ENCODE measurements at regions not wholly inside any gene's neighbourhood (a gene's known extent, or its start where the extent isn't known, plus 50 kb on each side); places are given as distances from the start of the nearest gene placed in this dataset.

DNA sequence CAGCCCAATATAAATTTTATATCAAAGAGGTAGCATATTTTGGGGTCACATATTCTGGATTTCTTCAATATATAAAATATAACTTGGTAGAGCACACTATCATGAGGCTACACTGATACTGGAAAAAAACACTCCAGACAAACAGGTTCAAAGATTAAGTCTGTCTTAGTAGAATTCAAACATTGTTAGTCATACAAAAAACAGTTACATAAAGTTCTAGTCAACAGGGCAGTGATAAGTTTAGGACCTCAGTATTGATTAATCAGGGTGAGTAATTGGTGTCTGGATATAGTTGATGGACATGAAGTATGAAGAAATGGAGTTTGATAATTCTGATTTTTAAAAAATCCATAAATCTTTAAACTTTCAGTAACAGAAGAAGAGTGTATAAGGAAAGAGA, 1291.3 kb downstream of the FSTL5 start:
- Mint-ChIP-seq H3K9me3 (peaks cover 44% of the 10 kb centered on the region), H3K27me3 (ENCODE audit: insufficient read depth) (peaks cover 2% of the 10 kb centered on the region; the same call in 1 of the 2 replicates), H3K4me3 (no peak overlapping the region), H3K4me1 (ENCODE audit: low read depth) (no peaks in the 10 kb centered on the region), H3K27ac (no peak overlapping the region), H3K36me3 (ENCODE audit: low read depth) (no peaks in the 10 kb centered on the region)
- no peak for DNase-seq
- TF ChIP-seq, protein P1, sequence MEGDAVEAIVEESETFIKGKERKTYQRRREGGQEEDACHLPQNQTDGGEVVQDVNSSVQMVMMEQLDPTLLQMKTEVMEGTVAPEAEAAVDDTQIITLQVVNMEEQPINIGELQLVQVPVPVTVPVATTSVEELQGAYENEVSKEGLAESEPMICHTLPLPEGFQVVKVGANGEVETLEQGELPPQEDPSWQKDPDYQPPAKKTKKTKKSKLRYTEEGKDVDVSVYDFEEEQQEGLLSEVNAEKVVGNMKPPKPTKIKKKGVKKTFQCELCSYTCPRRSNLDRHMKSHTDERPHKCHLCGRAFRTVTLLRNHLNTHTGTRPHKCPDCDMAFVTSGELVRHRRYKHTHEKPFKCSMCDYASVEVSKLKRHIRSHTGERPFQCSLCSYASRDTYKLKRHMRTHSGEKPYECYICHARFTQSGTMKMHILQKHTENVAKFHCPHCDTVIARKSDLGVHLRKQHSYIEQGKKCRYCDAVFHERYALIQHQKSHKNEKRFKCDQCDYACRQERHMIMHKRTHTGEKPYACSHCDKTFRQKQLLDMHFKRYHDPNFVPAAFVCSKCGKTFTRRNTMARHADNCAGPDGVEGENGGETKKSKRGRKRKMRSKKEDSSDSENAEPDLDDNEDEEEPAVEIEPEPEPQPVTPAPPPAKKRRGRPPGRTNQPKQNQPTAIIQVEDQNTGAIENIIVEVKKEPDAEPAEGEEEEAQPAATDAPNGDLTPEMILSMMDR (IDR thresholded peaks at IDR 0.05) = no peak

DNA sequence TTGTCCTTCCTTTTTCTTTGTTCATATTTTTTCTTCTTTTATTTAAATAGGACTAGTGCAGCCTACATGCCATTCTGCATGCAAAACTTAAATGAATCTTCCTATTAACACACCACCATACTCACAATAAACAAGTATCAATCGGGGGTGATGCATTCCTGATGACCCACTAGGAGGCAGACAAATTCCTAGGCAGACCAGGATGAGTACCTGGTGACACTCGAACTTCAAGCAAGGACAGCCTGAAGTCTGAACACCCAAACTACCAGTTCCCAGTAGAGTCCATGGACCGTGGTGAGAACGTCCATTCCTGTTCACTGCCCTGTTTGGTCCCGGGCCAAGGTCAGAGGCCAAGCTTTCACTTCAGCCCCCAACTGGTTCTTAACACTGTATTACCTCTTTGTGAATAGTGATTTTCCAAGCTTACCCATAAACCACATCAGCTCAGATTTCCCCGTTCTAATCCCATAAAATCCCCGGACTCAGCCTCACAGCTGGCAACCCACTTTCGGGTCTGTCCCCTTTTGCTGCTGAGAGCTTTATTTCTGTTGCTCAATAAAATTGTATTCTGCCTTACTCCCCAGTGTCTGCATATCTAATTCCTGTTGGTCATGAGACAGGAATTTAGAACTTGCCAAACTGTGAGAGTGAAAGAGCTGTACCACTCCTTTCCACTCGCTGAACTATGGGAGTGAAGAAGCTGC, 1286.6 kb downstream of the FSTL5 start:
- Mint-ChIP-seq H3K36me3 (ENCODE audit: low read depth) (no peaks in the 10 kb centered on the region; the same call in 1 of the 2 replicates), H3K27me3 (ENCODE audit: insufficient read depth) (peaks cover 2% of the 10 kb centered on the region; the same call in 1 of the 2 replicates), H3K4me1 (ENCODE audit: low read depth) (no peaks in the 10 kb centered on the region), H3K9me3 (peaks cover 44% of the 10 kb centered on the region), H3K4me3 (no peak overlapping the region), H3K27ac (no peak overlapping the region)
- TF ChIP-seq, protein P1 (IDR thresholded peaks at IDR 0.05) = no peak
- DNase-seq = no peak

DNA sequence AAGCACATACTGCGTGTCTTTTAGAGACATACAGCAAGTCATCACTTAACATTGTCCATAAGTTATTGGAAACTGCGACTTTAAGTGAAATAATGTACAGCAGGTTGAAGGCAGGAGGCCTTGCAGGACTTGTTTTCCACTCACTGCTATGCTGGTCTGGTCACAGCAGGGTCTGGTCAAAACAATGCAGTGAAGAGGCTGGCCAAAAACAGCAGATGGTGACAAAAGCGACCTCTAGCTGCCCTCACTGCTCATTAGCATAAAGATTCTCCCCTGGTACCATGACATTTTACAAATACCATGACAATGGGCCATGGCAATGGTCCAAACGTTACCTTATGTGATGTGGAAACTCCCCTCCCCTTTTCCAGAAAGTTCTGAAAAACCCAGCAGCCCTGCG, 1283.6 kb downstream of the FSTL5 start:
- Mint-ChIP-seq H3K27me3 (ENCODE audit: insufficient read depth) (peaks cover under 1% of the 10 kb centered on the region; the same call in 1 of the 2 replicates), H3K27ac (no peak overlapping the region), H3K9me3 (peaks cover 39% of the 10 kb centered on the region), H3K4me3 (no peak overlapping the region), H3K36me3 (ENCODE audit: low read depth) (no peaks in the 10 kb centered on the region; the same call in 1 of the 2 replicates), H3K4me1 (ENCODE audit: low read depth) (no peaks in the 10 kb centered on the region)
- TF ChIP-seq, protein P1 (IDR thresholded peaks at IDR 0.05) = no peak
- DNase-seq = no peak

DNA sequence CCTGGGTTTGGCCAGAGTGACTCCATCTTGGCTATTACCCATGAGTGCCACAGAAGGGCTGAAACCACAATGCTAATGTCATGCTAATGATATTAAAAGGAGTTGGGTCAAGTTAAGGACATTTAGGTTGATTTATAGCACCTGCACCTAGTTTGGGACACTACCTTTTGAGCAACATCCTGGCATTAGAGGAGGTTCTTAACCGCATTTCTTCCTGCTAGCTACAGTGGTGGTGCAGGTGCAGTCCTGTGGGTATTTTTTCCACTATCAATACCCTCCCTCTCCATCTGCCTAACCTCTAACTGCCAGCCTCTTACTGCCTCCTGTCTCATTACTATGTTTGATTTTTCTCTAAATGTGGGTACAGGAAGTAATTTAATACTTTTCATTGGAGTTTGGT, 1276.1 kb downstream of the FSTL5 start:
- Mint-ChIP-seq H3K4me3 (no peak overlapping the region), H3K27ac (no peak overlapping the region), H3K27me3 (ENCODE audit: insufficient read depth) (no peaks in the 10 kb centered on the region), H3K4me1 (ENCODE audit: low read depth) (no peaks in the 10 kb centered on the region), H3K36me3 (ENCODE audit: low read depth) (no peaks in the 10 kb centered on the region), H3K9me3 (peaks cover 11% of the 10 kb centered on the region)
- TF ChIP-seq, protein P1 (IDR thresholded peaks at IDR 0.05) = no peak
- no peak for DNase-seq

DNA sequence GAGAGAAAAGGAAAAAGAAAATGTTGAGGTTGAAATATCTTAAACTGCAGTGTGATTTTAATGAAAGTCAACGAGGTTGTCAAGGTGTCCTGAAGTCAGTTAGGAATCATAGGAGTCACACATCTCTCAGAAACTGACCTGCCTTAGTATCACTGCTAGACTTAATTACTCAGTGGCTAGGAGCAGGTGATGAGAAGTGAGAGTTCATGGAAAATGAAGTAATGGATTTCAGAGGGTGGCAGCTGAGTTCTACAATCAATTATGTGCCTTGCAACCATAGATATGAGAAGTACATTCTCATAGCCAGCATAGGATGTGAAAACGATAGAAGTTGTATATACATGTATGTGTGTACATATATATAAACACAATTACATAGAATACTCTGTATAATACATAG, 1269.7 kb downstream of the FSTL5 start:
- no peak overlapping the region for H3K4me3 Mint-ChIP-seq
- H3K27me3 Mint-ChIP-seq (ENCODE audit: insufficient read depth) = no peaks in the 10 kb centered on the region
- peaks cover 24% of the 10 kb centered on the region for H3K9me3 Mint-ChIP-seq
- H3K4me1 Mint-ChIP-seq (ENCODE audit: low read depth) = no peaks in the 10 kb centered on the region
- no peak overlapping the region for H3K27ac Mint-ChIP-seq
- no peaks in the 10 kb centered on the region for H3K36me3 Mint-ChIP-seq (ENCODE audit: low read depth)
- TF ChIP-seq, protein P1 (IDR thresholded peaks at IDR 0.05) = no peak
- DNase-seq = no peak
